SK-N-SH (cell line): ENCODE measurements at regions not wholly inside any gene's neighbourhood (a gene's known extent, or its start where the extent isn't known, plus 50 kb on each side); places are given as distances from the start of the nearest gene placed in this dataset.

Experiments used
- CTCF ChIA-PET: fragments of 300-600, 350-600 bp; formaldehyde crosslinking; extraction: SDS; loops from one replicate; lab custom pipeline; 2021; lab: Yijun Ruan, JAX
- POLR2A ChIA-PET: fragments of 350-600 bp; sonication (Branson Sonifier 250); formaldehyde crosslinking; extraction: SDS; loops from one replicate; lab custom pipeline; 2020; ENCODE audit warnings: antibody characterized with exemption, inconsistent platforms; lab: Yijun Ruan, JAX
- DNase-seq: peaks from one replicate; pipeline ENCODE4 v3.0.0; 2012
- H2AFZ ChIP-seq: fragments of 200-600 bp; sonication (generic); 2 replicates; pipeline ENCODE4 v1.8.1; 2016; ENCODE audit warnings: antibody characterized with exemption, mild to moderate bottlenecking, low read depth
- H3F3A ChIP-seq: fragments of 200-600 bp; sonication (generic); replicated peaks from 2 replicates; pipeline ENCODE3; 2016; ENCODE audit warnings: antibody characterized with exemption, mild to moderate bottlenecking; ENCODE audit not compliant: insufficient read depth
- H3K27ac ChIP-seq, 2 experiments: fragments of 200-500 bp in 1 of 2; fragments of 200-600 bp in 1 of 2; sonication (Bioruptor generic) in 1 of 2; sonication (generic), shearing (Covaris generic) in 1 of 2; 2 replicates each; pipeline versions ENCODE4 v1.5.1 to v1.6.1; 2014 to 2016; ENCODE audit warnings: low read depth in 2 of 2, inconsistent platforms in 1 of 2, low read length in 1 of 2, mild to moderate bottlenecking in 1 of 2, mixed read lengths in 1 of 2
- H3K27me3 ChIP-seq: fragments of 200-600 bp; sonication (generic), shearing (Covaris generic); 2 replicates; pipeline ENCODE4 v1.6.1; 2016; ENCODE audit warnings: mixed run types; ENCODE audit not compliant: insufficient read depth
- H3K36me3 ChIP-seq, 2 experiments: fragments of 200-500 bp in 1 of 2; fragments of 200-600 bp in 1 of 2; sonication (Bioruptor generic) in 1 of 2; sonication (generic) in 1 of 2; replicated peaks in 1 of 2; 2 replicates each; pipeline versions ENCODE3 to v1.5.1; 2014 to 2016; ENCODE audit warnings: low read length in 1 of 2, mild to moderate bottlenecking in 1 of 2; ENCODE audit not compliant: insufficient read depth in 2 of 2, control insufficient read depth in 1 of 2
- H3K4me1 ChIP-seq, 2 experiments: fragments of 200-500 bp in 1 of 2; fragments of 200-600 bp in 1 of 2; sonication (Bioruptor generic) in 1 of 2; sonication (generic), shearing (Covaris generic) in 1 of 2; 2 replicates each; pipeline versions ENCODE4 v1.5.1 to v1.6.1; 2014 to 2016; ENCODE audit warnings: low read depth in 1 of 2, low read length in 1 of 2, mixed run types in 1 of 2; ENCODE audit not compliant: insufficient read depth in 2 of 2, control insufficient read depth in 1 of 2
- H3K4me2 ChIP-seq: fragments of 200-600 bp; sonication (generic), shearing (Covaris generic); 2 replicates; pipeline ENCODE4 v1.6.1; 2017; ENCODE audit warnings: mixed run types
- H3K4me3 ChIP-seq, 2 experiments: fragments of 200-500 bp in 1 of 2; fragments of 200-600 bp in 1 of 2; sonication (Bioruptor generic) in 1 of 2; sonication (generic), shearing (Covaris generic) in 1 of 2; 2 replicates each; pipeline versions ENCODE4 v1.5.1 to v1.8.1; 2014 to 2016; ENCODE audit warnings: low read depth in 2 of 2, inconsistent platforms in 1 of 2, low read length in 1 of 2, mild to moderate bottlenecking in 1 of 2, mixed read lengths in 1 of 2, moderate library complexity in 1 of 2
- H3K79me2 ChIP-seq: fragments of 200-600 bp; sonication (generic); 2 replicates; pipeline ENCODE4 v1.8.1; 2017; ENCODE audit warnings: mild to moderate bottlenecking; ENCODE audit not compliant: insufficient read depth
- H3K9ac ChIP-seq: fragments of 200-600 bp; sonication (generic); 2 replicates; pipeline ENCODE4 v1.6.1; 2017; ENCODE audit warnings: mixed run types
- H3K9me2 ChIP-seq: fragments of 200-600 bp; sonication (generic); 2 replicates; pipeline ENCODE4 v1.6.1; 2017; ENCODE audit warnings: mixed run types
- H3K9me3 ChIP-seq: fragments of 200-600 bp; sonication (generic); 2 replicates; pipeline ENCODE4 v1.6.1; 2017; ENCODE audit warnings: mixed run types, mild to moderate bottlenecking, moderate library complexity
- H4K20me1 ChIP-seq: fragments of 200-600 bp; sonication (generic); 2 replicates; pipeline ENCODE4 v1.6.1; 2017; ENCODE audit warnings: mild to moderate bottlenecking, mixed run types; ENCODE audit not compliant: insufficient read depth
- CTCF ChIP-seq: fragments of 200-600 bp; sonication (generic); IDR thresholded peaks from 2 replicates; pipeline ENCODE4 v1.6.1; 2017; ENCODE audit warnings: antibody characterized with exemption, mild to moderate bottlenecking, moderate library complexity
- ELF1 ChIP-seq: IDR thresholded peaks from 2 replicates; pipeline ENCODE4 v1.4.0; 2012
- EP300 ChIP-seq, 2 experiments: IDR thresholded peaks; 2 replicates each; pipeline versions ENCODE4 v1.4.0 to v1.6.1; 2012; ENCODE audit warnings: borderline replicate concordance in 1 of 2, low read depth in 1 of 2, low read length in 1 of 2
- EZH2phosphoT487 ChIP-seq: fragments of 200-600 bp; sonication (generic); IDR thresholded peaks from 2 replicates; pipeline ENCODE4 v1.6.1; 2017; ENCODE audit warnings: low read depth, mixed run types, mild to moderate bottlenecking, antibody characterized with exemption, moderate library complexity, borderline replicate concordance
- FOSL2 ChIP-seq: IDR thresholded peaks from 2 replicates; pipeline ENCODE4 v1.4.0; 2012; ENCODE audit warnings: low read depth, mild to moderate bottlenecking, moderate library complexity, borderline replicate concordance
- FOXM1 ChIP-seq: IDR thresholded peaks from 2 replicates; pipeline ENCODE4 v1.4.0; 2012; ENCODE audit warnings: low read depth, mild to moderate bottlenecking
- GABPA ChIP-seq: IDR thresholded peaks from 2 replicates; pipeline ENCODE4 v1.4.0; 2012; ENCODE audit warnings: low read depth, mild to moderate bottlenecking
- JUND ChIP-seq: IDR thresholded peaks from 2 replicates; pipeline ENCODE4 v1.4.0; 2012
- MEF2A ChIP-seq: IDR thresholded peaks from 2 replicates; pipeline ENCODE4 v1.4.0; 2012; ENCODE audit warnings: low read depth, borderline replicate concordance
- NRF1 ChIP-seq: IDR thresholded peaks from 2 replicates; pipeline ENCODE4 v1.6.1; 2012; ENCODE audit warnings: low read depth, mild to moderate bottlenecking, low read length
- POLR2AphosphoS5 ChIP-seq: IDR thresholded peaks from 2 replicates; pipeline ENCODE4 v1.6.1; 2012; ENCODE audit warnings: low read depth, low read length
- RAD21 ChIP-seq: IDR thresholded peaks from 2 replicates; pipeline ENCODE4 v1.6.1; 2012; ENCODE audit warnings: mild to moderate bottlenecking, low read length
- RCOR1 ChIP-seq: fragments of 150-350 bp; IDR thresholded peaks from 2 replicates; pipeline ENCODE4 v1.6.1; 2017; ENCODE audit warnings: antibody characterized with exemption, low read length
- RFX5 ChIP-seq: IDR thresholded peaks from 2 replicates; pipeline ENCODE4 v1.6.1; 2012; ENCODE audit warnings: mild to moderate bottlenecking, improper control_type of control experiment, low read length
- RXRA ChIP-seq: IDR thresholded peaks from 2 replicates; pipeline ENCODE4 v1.4.0; 2012; ENCODE audit warnings: low read depth, mild to moderate bottlenecking, borderline replicate concordance
- SMC3 ChIP-seq: IDR thresholded peaks from 2 replicates; pipeline ENCODE4 v1.6.1; 2012; ENCODE audit warnings: low read depth, low read length, improper control_type of control experiment
- TCF12 ChIP-seq: IDR thresholded peaks from 2 replicates; pipeline ENCODE4 v1.4.0; 2012
- WGBS: methylation state at CpG from one replicate; pipeline ENCODE4 v1.1.6; 2017; ENCODE audit warnings: low lambda C conversion rate; 5-methylcytosine and 5-hydroxymethylcytosine counted together
- TF ChIP-seq, protein P1 (sequence below): fragments of 150-350 bp; IDR thresholded peaks from 2 replicates; pipeline ENCODE4 v1.6.1; 2016; ENCODE audit warnings: mild to moderate bottlenecking, low read depth, low read length
- TF ChIP-seq, protein P2 (sequence below): IDR thresholded peaks from 2 replicates; pipeline ENCODE4 v1.4.0; 2012; ENCODE audit warnings: low read depth, borderline replicate concordance

- no peaks in the 10 kb centered on the region for H3F3A ChIP-seq
- POLR2A ChIA-PET: no interaction called here
- TF ChIP-seq JUND (no peak), EZH2phosphoT487 (no peak), SMC3 (no peak)
- TF ChIP-seq, all 33 proteins: peak for 0
- no peaks in the 10 kb centered on the region for H3K36me3 ChIP-seq
- CTCF ChIA-PET: no interaction called here
- H3K79me2 ChIP-seq: no peaks in the 10 kb centered on the region
- H2AFZ ChIP-seq: no peak overlapping the region
- 21% methylated on average over 2 of the region's 2 CpGs for WGBS
- H4K20me1 ChIP-seq: no peaks in the 10 kb centered on the region
- H3K4me1 ChIP-seq: no peaks in the 10 kb centered on the region
- DNase-seq: no peak
- peaks cover 4% of the 10 kb centered on the region; the same call in 1 of the 2 replicates for H3K27me3 ChIP-seq
- H3K27ac ChIP-seq: no peak overlapping the region
- H3K4me3 ChIP-seq: no peak overlapping the region
- no peak overlapping the region for H3K9ac ChIP-seq
- no peaks in the 10 kb centered on the region for H3K9me3 ChIP-seq
- H3K4me2 ChIP-seq: no peak overlapping the region
- no peaks in the 10 kb centered on the region for H3K9me2 ChIP-seq
Observed at GRCh38 chrX:113770806-113771205, 813.1 kb upstream of the HTR2C start.

- H3K4me2 ChIP-seq: no peak overlapping the region
- H2AFZ ChIP-seq: no peak overlapping the region
- CTCF ChIA-PET: no interaction called here
Observed at GRCh38 chrX:113770071-113770470, 813.8 kb upstream of the HTR2C start.

More at GRCh38 chrX:113770071-113770470, 813.8 kb upstream of the HTR2C start:
- no peaks in the 10 kb centered on the region for H3K79me2 ChIP-seq
- POLR2A ChIA-PET: no interaction called here
- H3K27me3 ChIP-seq: no peaks in the 10 kb centered on the region
- no peak overlapping the region for H3K27ac ChIP-seq
- H4K20me1 ChIP-seq: no peaks in the 10 kb centered on the region
- H3K4me1 ChIP-seq: no peaks in the 10 kb centered on the region
- H3K9me2 ChIP-seq: no peaks in the 10 kb centered on the region
- DNase-seq: no peak
- 29% methylated on average over 4 of the region's 4 CpGs for WGBS
- H3K36me3 ChIP-seq: no peaks in the 10 kb centered on the region
- TF ChIP-seq FOXM1 (no peak), RCOR1 (no peak), RXRA (no peak), POLR2AphosphoS5 (no peak), FOSL2 (no peak), RAD21 (no peak), GABPA (no peak), SMC3 (no peak), ELF1 (no peak), JUND (no peak), NRF1 (no peak), TCF12 (no peak), MEF2A (no peak), EP300 (IDR thresholded peaks at IDR 0.05; ENCODE audit: borderline replicate concordance in 1 of 2, low read depth in 1 of 2, low read length in 1 of 2) (no peak), RFX5 (no peak), CTCF (no peak)
- TF ChIP-seq, protein P1, sequence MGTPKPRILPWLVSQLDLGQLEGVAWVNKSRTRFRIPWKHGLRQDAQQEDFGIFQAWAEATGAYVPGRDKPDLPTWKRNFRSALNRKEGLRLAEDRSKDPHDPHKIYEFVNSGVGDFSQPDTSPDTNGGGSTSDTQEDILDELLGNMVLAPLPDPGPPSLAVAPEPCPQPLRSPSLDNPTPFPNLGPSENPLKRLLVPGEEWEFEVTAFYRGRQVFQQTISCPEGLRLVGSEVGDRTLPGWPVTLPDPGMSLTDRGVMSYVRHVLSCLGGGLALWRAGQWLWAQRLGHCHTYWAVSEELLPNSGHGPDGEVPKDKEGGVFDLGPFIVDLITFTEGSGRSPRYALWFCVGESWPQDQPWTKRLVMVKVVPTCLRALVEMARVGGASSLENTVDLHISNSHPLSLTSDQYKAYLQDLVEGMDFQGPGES: no peak
- TF ChIP-seq, protein P2, sequence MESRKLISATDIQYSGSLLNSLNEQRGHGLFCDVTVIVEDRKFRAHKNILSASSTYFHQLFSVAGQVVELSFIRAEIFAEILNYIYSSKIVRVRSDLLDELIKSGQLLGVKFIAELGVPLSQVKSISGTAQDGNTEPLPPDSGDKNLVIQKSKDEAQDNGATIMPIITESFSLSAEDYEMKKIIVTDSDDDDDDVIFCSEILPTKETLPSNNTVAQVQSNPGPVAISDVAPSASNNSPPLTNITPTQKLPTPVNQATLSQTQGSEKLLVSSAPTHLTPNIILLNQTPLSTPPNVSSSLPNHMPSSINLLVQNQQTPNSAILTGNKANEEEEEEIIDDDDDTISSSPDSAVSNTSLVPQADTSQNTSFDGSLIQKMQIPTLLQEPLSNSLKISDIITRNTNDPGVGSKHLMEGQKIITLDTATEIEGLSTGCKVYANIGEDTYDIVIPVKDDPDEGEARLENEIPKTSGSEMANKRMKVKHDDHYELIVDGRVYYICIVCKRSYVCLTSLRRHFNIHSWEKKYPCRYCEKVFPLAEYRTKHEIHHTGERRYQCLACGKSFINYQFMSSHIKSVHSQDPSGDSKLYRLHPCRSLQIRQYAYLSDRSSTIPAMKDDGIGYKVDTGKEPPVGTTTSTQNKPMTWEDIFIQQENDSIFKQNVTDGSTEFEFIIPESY: no peak
- H3K9me3 ChIP-seq: no peaks in the 10 kb centered on the region
- H3K4me3 ChIP-seq: no peak overlapping the region
- H3K9ac ChIP-seq: no peak overlapping the region
- H3F3A ChIP-seq: no peaks in the 10 kb centered on the region
